Fibroblast of skin of right biceps (primary cell): ENCODE measurements at regions not wholly inside any gene's neighbourhood (a gene's known extent, or its start where the extent isn't known, plus 50 kb on each side); places are given as distances from the start of the nearest gene placed in this dataset.

Experiments used
- DNase-seq: peaks from one replicate; pipeline ENCODE4 v3.0.0-alpha.2; 2013

- no peak for DNase-seq
Observed at GRCh38 chr12:77777274-77777673, 53.4 kb upstream of the NAV3 start.

GRCh38 chr12:77774761-77775160, 55.9 kb upstream of the NAV3 start:
- DNase-seq: no peak

- no peak for DNase-seq
Observed at GRCh38 chr12:77772676-77773298, 57.9 kb upstream of the NAV3 start.

GRCh38 chr12:77768558-77768957, 62.1 kb upstream of the NAV3 start:
- no peak for DNase-seq

GRCh38 chr12:77767756-77768343, 62.8 kb upstream of the NAV3 start:
- DNase-seq: no peak

GRCh38 chr12:77767335-77767734, 63.4 kb upstream of the NAV3 start:
- no peak for DNase-seq

GRCh38 chr12:77766224-77766623, 64.5 kb upstream of the NAV3 start:
- no peak for DNase-seq

- no peak for DNase-seq
Observed at GRCh38 chr12:77761286-77761685, 69.4 kb upstream of the NAV3 start.

- DNase-seq: no peak
Observed at GRCh38 chr12:77760271-77761025, 70.2 kb upstream of the NAV3 start.

GRCh38 chr12:77754086-77754485, 76.6 kb upstream of the NAV3 start:
- DNase-seq: no peak

- DNase-seq: peak; percentile 72
Observed at GRCh38 chr12:77751939-77752338, 78.8 kb upstream of the NAV3 start.

- no peak for DNase-seq
Observed at GRCh38 chr12:77746096-77746495, 84.6 kb upstream of the NAV3 start.

GRCh38 chr12:77745624-77746023, 85.1 kb upstream of the NAV3 start:
- no peak for DNase-seq

- no peak for DNase-seq
Observed at GRCh38 chr12:77742631-77743030, 88.1 kb upstream of the NAV3 start.

- no peak for DNase-seq
Observed at GRCh38 chr12:77741974-77742517, 88.6 kb upstream of the NAV3 start.

- no peak for DNase-seq
Observed at GRCh38 chr12:77736219-77736965, 94.3 kb upstream of the NAV3 start.

GRCh38 chr12:77734214-77734883, 96.3 kb upstream of the NAV3 start:
- peak; percentile 71 for DNase-seq

GRCh38 chr12:77728018-77728417, 102.7 kb upstream of the NAV3 start:
- DNase-seq: no peak

- no peak for DNase-seq
Observed at GRCh38 chr12:77727442-77728001, 103.2 kb upstream of the NAV3 start.

GRCh38 chr12:77725611-77726010, 105.1 kb upstream of the NAV3 start:
- peak; percentile 87 for DNase-seq

GRCh38 chr12:77724367-77724957, 106.2 kb upstream of the NAV3 start:
- DNase-seq: peak; percentile 49

GRCh38 chr12:77723308-77723707, 107.4 kb upstream of the NAV3 start:
- no peak for DNase-seq
